Keratinocyte (primary cell): ENCODE measurements at regions not wholly inside any gene's neighbourhood (a gene's known extent, or its start where the extent isn't known, plus 50 kb on each side); places are given as distances from the start of the nearest gene placed in this dataset.

Source experiments
- DNase-seq: peaks from one replicate; pipeline ENCODE4 v3.0.0-alpha.2; 2011; ENCODE audit warnings: low read depth, missing footprints, low spot score
- FAIRE-seq: peaks from 2 replicates; lab custom pipeline; 2011; peaks lifted over from hg19 to GRCh38; lab: Jason Lieb, UNC
- H2AFZ ChIP-seq: 2 replicates; pipeline ENCODE4 v1.6.0; 2012; ENCODE audit warnings: low read length, control low read depth, inconsistent platforms; ENCODE audit not compliant: control insufficient read depth
- H3K27ac ChIP-seq: 2 replicates; pipeline ENCODE4 v1.5.1; 2011; ENCODE audit warnings: low read length; ENCODE audit not compliant: control insufficient read depth, insufficient read depth
- H3K27me3 ChIP-seq: 3 replicates; pipeline ENCODE4 v1.6.0; 2011; ENCODE audit warnings: low read length; ENCODE audit not compliant: control insufficient read depth, insufficient read depth; ENCODE audit errors: extremely low read depth
- H3K36me3 ChIP-seq, 2 experiments: 2 replicates in 1 of 2; 3 replicates in 1 of 2; pipeline ENCODE4 v1.5.1; 2011; ENCODE audit warnings: low read length in 2 of 2, mild to moderate bottlenecking in 1 of 2; ENCODE audit not compliant: control insufficient read depth in 2 of 2, insufficient read depth in 2 of 2; ENCODE audit errors: extremely low read depth in 1 of 2
- H3K4me1 ChIP-seq: 3 replicates; pipeline ENCODE4 v1.5.1; 2011; ENCODE audit warnings: low read length; ENCODE audit not compliant: control insufficient read depth, insufficient read depth; ENCODE audit errors: extremely low read depth
- H3K4me2 ChIP-seq: 3 replicates; pipeline ENCODE4 v1.6.0; 2011; ENCODE audit warnings: low read depth, low read length; ENCODE audit not compliant: control insufficient read depth, insufficient read depth; ENCODE audit errors: extremely low read depth
- H3K4me3 ChIP-seq, 3 experiments: fragments of 200-600 bp in 1 of 3; sonication (generic) in 1 of 3; 2 replicates in 2 of 3; 3 replicates in 1 of 3; pipeline ENCODE4 v1.5.1; 2011 to 2016; ENCODE audit warnings: low read length in 3 of 3, mild to moderate bottlenecking in 3 of 3, control low read depth in 2 of 3, inconsistent platforms in 1 of 3, low read depth in 1 of 3, mixed read lengths in 1 of 3, mixed run types in 1 of 3, moderate library complexity in 1 of 3; ENCODE audit not compliant: control insufficient read depth in 2 of 3, insufficient read depth in 2 of 3; ENCODE audit errors: extremely low read depth in 1 of 3
- H3K79me2 ChIP-seq: 2 replicates; pipeline ENCODE4 v1.6.0; 2012; ENCODE audit warnings: low read length; ENCODE audit not compliant: control insufficient read depth, insufficient read depth
- H3K9ac ChIP-seq: 3 replicates; pipeline ENCODE4 v1.6.0; 2011; ENCODE audit warnings: low read length; ENCODE audit not compliant: control insufficient read depth, insufficient read depth; ENCODE audit errors: extremely low read depth
- H3K9me1 ChIP-seq: 3 replicates; pipeline ENCODE4 v1.6.0; 2011; ENCODE audit warnings: low read length; ENCODE audit not compliant: control insufficient read depth, insufficient read depth; ENCODE audit errors: extremely low read depth
- H3K9me3 ChIP-seq: 2 replicates; pipeline ENCODE4 v1.5.1; 2012; ENCODE audit warnings: low read depth, low read length; ENCODE audit not compliant: control insufficient read depth
- H4K20me1 ChIP-seq: 3 replicates; pipeline ENCODE4 v1.6.0; 2011; ENCODE audit warnings: low read length; ENCODE audit not compliant: control insufficient read depth, insufficient read depth; ENCODE audit errors: extremely low read depth
- CTCF ChIP-seq, 3 experiments: IDR thresholded peaks in 1 of 3; conservative IDR thresholded peaks in 1 of 3; optimal IDR thresholded peaks in 1 of 3; 2 replicates in 2 of 3; 3 replicates in 1 of 3; pipeline versions ENCODE3 to v1.5.1; 2011; ENCODE audit warnings: low read length in 3 of 3, mild to moderate bottlenecking in 3 of 3, moderate library complexity in 2 of 3, control low read depth in 1 of 3, inconsistent platforms in 1 of 3; ENCODE audit not compliant: insufficient read depth in 2 of 3; ENCODE audit errors: extremely low read depth in 1 of 3
- EZH2 ChIP-seq: IDR thresholded peaks from one replicate; pipeline ENCODE4 v1.6.1; 2012; ENCODE audit warnings: inconsistent platforms, mild to moderate bottlenecking, low read length, moderate library complexity
- dilution Hi-C: fragments of 300-500 bp; cut with MboI; formaldehyde crosslinking; loops from one replicate; pipeline ENCODE4 v1.7.0; 2020; ENCODE audit warnings: low sequenced_read_pairs; ENCODE audit not compliant: extremely low pct_ligation_motif_present

- Histone ChIP-seq H3K36me3 (no peaks in the 10 kb centered on the region), H4K20me1 (no peaks in the 10 kb centered on the region), H3K27ac (no peak overlapping the region), H3K9ac (no peak overlapping the region), H3K9me3 (no peaks in the 10 kb centered on the region), H3K9me1 (no peaks in the 10 kb centered on the region), H3K27me3 (no peaks in the 10 kb centered on the region), H3K4me2 (no peak overlapping the region), H3K4me3 (no peak overlapping the region), H3K79me2 (no peaks in the 10 kb centered on the region), H2AFZ (no peak overlapping the region), H3K4me1 (no peaks in the 10 kb centered on the region)
- dilution Hi-C loops = no loop called here
- DNase-seq (no peak), FAIRE-seq (no peak)
- TF ChIP-seq EZH2 (no peak), CTCF (optimal IDR thresholded peaks at IDR 0.05 in 1 of 3, IDR thresholded peaks at IDR 0.05 in 1 of 3, conservative IDR thresholded peaks at IDR 0.05 in 1 of 3; ENCODE audit: extremely low read depth in 1 of 3, insufficient read depth in 2 of 3, low read length in 3 of 3) (no peak)
Observed at GRCh38 chr6:145345094-145345493, 390.2 kb downstream of the EPM2A start.

- DNase-seq = no peak
Observed at GRCh38 chr6:145347216-145347615, 388.1 kb downstream of the EPM2A start.

More at GRCh38 chr6:145347216-145347615, 388.1 kb downstream of the EPM2A start:
- no peaks in the 10 kb centered on the region for H3K79me2 ChIP-seq
- H3K27ac ChIP-seq = no peak overlapping the region
- TF ChIP-seq EZH2 = no peak
- TF ChIP-seq CTCF (optimal IDR thresholded peaks at IDR 0.05 in 1 of 3, IDR thresholded peaks at IDR 0.05 in 1 of 3, conservative IDR thresholded peaks at IDR 0.05 in 1 of 3; ENCODE audit: extremely low read depth in 1 of 3, insufficient read depth in 2 of 3, low read length in 3 of 3) = no peak
- no peaks in the 10 kb centered on the region for H4K20me1 ChIP-seq
- no peaks in the 10 kb centered on the region for H3K4me1 ChIP-seq
- H3K4me3 ChIP-seq = no peak overlapping the region
- no peak for FAIRE-seq
- H3K36me3 ChIP-seq = no peaks in the 10 kb centered on the region
- no peak overlapping the region for H3K9ac ChIP-seq
- no peaks in the 10 kb centered on the region for H3K27me3 ChIP-seq
- H2AFZ ChIP-seq = no peak overlapping the region
- H3K9me3 ChIP-seq = no peaks in the 10 kb centered on the region
- no peaks in the 10 kb centered on the region for H3K9me1 ChIP-seq
- no peak overlapping the region for H3K4me2 ChIP-seq
- dilution Hi-C loops = no loop called here
